PFSK-1 (cell line): ENCODE measurements at regions not wholly inside any gene's neighbourhood (a gene's known extent, or its start where the extent isn't known, plus 50 kb on each side); places are given as distances from the start of the nearest gene placed in this dataset.

Experiments
- POLR2AphosphoS5 ChIP-seq: IDR thresholded peaks from 2 replicates; pipeline ENCODE4 v1.6.1; 2012; ENCODE audit warnings: low read depth, mild to moderate bottlenecking, control low read depth, low read length, moderate library complexity
- SIN3A ChIP-seq: IDR thresholded peaks from 2 replicates; pipeline ENCODE4 v1.6.1; 2012; ENCODE audit warnings: mild to moderate bottlenecking, low read length, moderate library complexity, borderline replicate concordance; ENCODE audit not compliant: insufficient read depth
- TAF1 ChIP-seq: IDR thresholded peaks from 2 replicates; pipeline ENCODE4 v1.6.1; 2012; ENCODE audit warnings: low read length, control low read depth, borderline replicate concordance; ENCODE audit not compliant: insufficient read depth
- TF ChIP-seq, protein P1 (sequence below), 2 experiments: IDR thresholded peaks; 2 replicates each; pipeline versions ENCODE4 v1.6.1 to v1.8.0; 2011 to 2012; ENCODE audit warnings: low read depth in 2 of 2, low read length in 2 of 2, control low read depth in 1 of 2, inconsistent platforms in 1 of 2, mild to moderate bottlenecking in 1 of 2, moderate library complexity in 1 of 2; ENCODE audit not compliant: insufficient read depth in 1 of 2

DNA sequence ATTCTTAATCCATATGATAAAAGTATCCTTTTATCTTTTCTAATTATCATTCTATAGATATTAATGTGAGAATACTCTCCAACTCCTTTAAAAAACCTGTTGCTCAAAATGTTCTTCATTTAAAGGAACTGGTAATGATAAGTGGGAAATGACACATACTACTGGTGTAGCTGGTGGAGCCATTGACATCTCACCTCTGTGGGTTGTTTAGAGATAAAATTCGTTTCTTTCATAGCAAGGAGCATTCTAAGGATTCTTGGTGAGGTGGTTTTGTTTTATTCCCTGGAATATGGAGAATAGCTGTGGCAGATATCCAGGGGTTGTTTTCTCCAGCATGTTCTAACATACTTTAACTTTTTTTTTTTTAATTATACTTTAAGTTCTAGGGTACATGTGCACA, 299.8 kb upstream of the THBS1 start:
- TF ChIP-seq TAF1 = no peak
- TF ChIP-seq SIN3A = no peak
- TF ChIP-seq, protein P1, sequence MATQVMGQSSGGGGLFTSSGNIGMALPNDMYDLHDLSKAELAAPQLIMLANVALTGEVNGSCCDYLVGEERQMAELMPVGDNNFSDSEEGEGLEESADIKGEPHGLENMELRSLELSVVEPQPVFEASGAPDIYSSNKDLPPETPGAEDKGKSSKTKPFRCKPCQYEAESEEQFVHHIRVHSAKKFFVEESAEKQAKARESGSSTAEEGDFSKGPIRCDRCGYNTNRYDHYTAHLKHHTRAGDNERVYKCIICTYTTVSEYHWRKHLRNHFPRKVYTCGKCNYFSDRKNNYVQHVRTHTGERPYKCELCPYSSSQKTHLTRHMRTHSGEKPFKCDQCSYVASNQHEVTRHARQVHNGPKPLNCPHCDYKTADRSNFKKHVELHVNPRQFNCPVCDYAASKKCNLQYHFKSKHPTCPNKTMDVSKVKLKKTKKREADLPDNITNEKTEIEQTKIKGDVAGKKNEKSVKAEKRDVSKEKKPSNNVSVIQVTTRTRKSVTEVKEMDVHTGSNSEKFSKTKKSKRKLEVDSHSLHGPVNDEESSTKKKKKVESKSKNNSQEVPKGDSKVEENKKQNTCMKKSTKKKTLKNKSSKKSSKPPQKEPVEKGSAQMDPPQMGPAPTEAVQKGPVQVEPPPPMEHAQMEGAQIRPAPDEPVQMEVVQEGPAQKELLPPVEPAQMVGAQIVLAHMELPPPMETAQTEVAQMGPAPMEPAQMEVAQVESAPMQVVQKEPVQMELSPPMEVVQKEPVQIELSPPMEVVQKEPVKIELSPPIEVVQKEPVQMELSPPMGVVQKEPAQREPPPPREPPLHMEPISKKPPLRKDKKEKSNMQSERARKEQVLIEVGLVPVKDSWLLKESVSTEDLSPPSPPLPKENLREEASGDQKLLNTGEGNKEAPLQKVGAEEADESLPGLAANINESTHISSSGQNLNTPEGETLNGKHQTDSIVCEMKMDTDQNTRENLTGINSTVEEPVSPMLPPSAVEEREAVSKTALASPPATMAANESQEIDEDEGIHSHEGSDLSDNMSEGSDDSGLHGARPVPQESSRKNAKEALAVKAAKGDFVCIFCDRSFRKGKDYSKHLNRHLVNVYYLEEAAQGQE (IDR thresholded peaks at IDR 0.05; ENCODE audit: insufficient read depth in 1 of 2, low read depth in 2 of 2, low read length in 2 of 2) = no peak
- no peak for TF ChIP-seq POLR2AphosphoS5
